GM23338 (cell line): ENCODE measurements at regions not wholly inside any gene's neighbourhood (a gene's known extent, or its start where the extent isn't known, plus 50 kb on each side); places are given as distances from the start of the nearest gene placed in this dataset.
A peak's percentile ranks its signal among the peaks of the same experiment; 100 is the strongest.

Source experiments
- ATAC-seq: fragments of 200-7000 bp; cut with Tn5 transposase; 3 replicates; pipeline ENCODE4 v1.9.1; 2020
- DNase-seq: peaks from one replicate; pipeline ENCODE4 v3.0.0-alpha.2; 2015; ENCODE audit warnings: low spot score
- H2AFZ ChIP-seq: fragments of 200-600 bp; sonication (generic); 2 replicates; pipeline ENCODE4 v1.8.0; 2016; ENCODE audit warnings: antibody characterized with exemption, mild to moderate bottlenecking, moderate library complexity
- H3F3A ChIP-seq: fragments of 200-600 bp; sonication (generic); replicated peaks from 2 replicates; pipeline ENCODE4 v1.8.0; 2017; ENCODE audit warnings: antibody characterized with exemption, mixed run types, low read depth
- H3K27ac ChIP-seq: fragments of 200-600 bp; sonication (generic); 2 replicates; pipeline ENCODE4 v1.6.1; 2016; ENCODE audit warnings: low read depth
- H3K27me3 ChIP-seq: fragments of 200-600 bp; sonication (generic); 2 replicates; pipeline ENCODE4 v1.8.0; 2016; ENCODE audit warnings: mild to moderate bottlenecking, mixed run types, moderate library complexity; ENCODE audit not compliant: insufficient read depth
- H3K36me3 ChIP-seq: fragments of 200-600 bp; sonication (generic); 2 replicates; pipeline ENCODE4 v1.8.0; 2016; ENCODE audit warnings: mild to moderate bottlenecking; ENCODE audit not compliant: insufficient read depth
- H3K4me1 ChIP-seq: fragments of 200-600 bp; sonication (generic); 2 replicates; pipeline ENCODE4 v1.8.0; 2016; ENCODE audit warnings: mild to moderate bottlenecking, moderate library complexity; ENCODE audit not compliant: insufficient read depth
- H3K4me2 ChIP-seq: fragments of 200-600 bp; sonication (generic); 2 replicates; pipeline ENCODE4 v1.7.1; 2017; ENCODE audit warnings: mixed run types
- H3K4me3 ChIP-seq: fragments of 200-600 bp; sonication (generic); 2 replicates; pipeline ENCODE4 v1.6.1; 2016; ENCODE audit warnings: mixed run types
- H3K79me2 ChIP-seq: fragments of 200-600 bp; sonication (generic); replicated peaks from 2 replicates; pipeline ENCODE4 v1.8.0; 2017; ENCODE audit warnings: mild to moderate bottlenecking; ENCODE audit not compliant: insufficient read depth
- H3K9me2 ChIP-seq: fragments of 200-600 bp; sonication (generic); 2 replicates; pipeline ENCODE4 v1.8.0; 2017; ENCODE audit not compliant: insufficient read depth
- H4K20me1 ChIP-seq: fragments of 200-600 bp; sonication (generic); replicated peaks from 2 replicates; pipeline ENCODE4 v1.8.0; 2017; ENCODE audit warnings: mild to moderate bottlenecking; ENCODE audit not compliant: insufficient read depth
- H3K27ac Mint-ChIP-seq: 2 replicates; pipeline ENCODE4 v1.8.0; 2020; ENCODE audit warnings: inconsistent platforms, mild to moderate bottlenecking, moderate library complexity, mixed read lengths
- H3K27me3 Mint-ChIP-seq: 3 replicates; pipeline ENCODE4 v1.8.0; 2022; ENCODE audit warnings: low read depth, mild to moderate bottlenecking, moderate library complexity, mixed read lengths, inconsistent platforms; ENCODE audit not compliant: insufficient read depth, poor library complexity
- H3K36me3 Mint-ChIP-seq: 3 replicates; pipeline ENCODE4 v1.8.0; 2021; ENCODE audit warnings: low read depth, mild to moderate bottlenecking, inconsistent platforms, moderate library complexity, mixed read lengths
- H3K4me1 Mint-ChIP-seq: 3 replicates; pipeline ENCODE4 v1.8.0; 2020; ENCODE audit warnings: mild to moderate bottlenecking, inconsistent platforms, mixed read lengths
- H3K4me3 Mint-ChIP-seq: 3 replicates; pipeline ENCODE4 v1.8.0; 2021; ENCODE audit warnings: moderate library complexity, mild to moderate bottlenecking, inconsistent platforms, mixed read lengths
- H3K9me3 Mint-ChIP-seq: 3 replicates; pipeline ENCODE4 v1.8.0; 2020; ENCODE audit warnings: moderate library complexity, mild to moderate bottlenecking, inconsistent platforms, mixed read lengths
- EZH2phosphoT487 ChIP-seq: fragments of 200-600 bp; sonication (generic); IDR thresholded peaks from one replicate; pipeline ENCODE4 v1.8.1; 2018; ENCODE audit warnings: antibody characterized with exemption; ENCODE audit not compliant: unreplicated experiment
- NANOG ChIP-seq: IDR thresholded peaks from 2 replicates; pipeline ENCODE4 v1.6.1; 2016; ENCODE audit warnings: antibody characterized with exemption, borderline replicate concordance
- TF ChIP-seq, protein P1 (sequence below), 2 experiments: fragments of 200-600 bp in 1 of 2; sonication (generic) in 1 of 2; conservative IDR thresholded peaks; 2 replicates each; pipeline versions ENCODE4 v1.5.1 to v1.6.1; 2016 to 2017; ENCODE audit warnings: antibody characterized with exemption in 2 of 2, low read depth in 2 of 2, mild to moderate bottlenecking in 2 of 2, moderate library complexity in 1 of 2
- TF ChIP-seq, protein P2 (sequence below): IDR thresholded peaks from 2 replicates; pipeline ENCODE4 v1.6.1; 2016; ENCODE audit warnings: antibody characterized with exemption

DNA sequence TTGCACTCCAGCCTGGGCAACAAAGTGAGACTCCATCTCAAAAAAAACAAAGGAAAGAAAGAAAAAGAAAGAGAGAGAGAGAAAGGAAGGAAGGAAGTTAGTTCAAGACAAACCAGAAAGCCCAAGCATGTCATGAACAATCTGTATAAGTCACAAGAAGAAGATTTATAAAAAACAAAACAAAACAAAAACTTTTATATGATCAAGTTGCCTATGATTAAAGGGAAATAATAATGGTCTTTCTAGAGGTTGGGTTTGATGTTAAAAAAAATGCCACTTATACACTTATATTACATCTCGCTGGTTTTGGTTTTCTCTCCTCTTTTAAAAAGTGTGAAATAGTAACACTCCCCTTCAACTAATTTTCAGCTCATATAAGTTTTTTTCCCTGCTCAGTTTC lies 146.2 kb upstream of the CARMIL1 start:
- H4K20me1 ChIP-seq, result no peaks in the 10 kb centered on the region
- Mint-ChIP-seq H3K27ac (no peak overlapping the region), H3K9me3 (peaks cover 52% of the 10 kb centered on the region), H3K36me3 (peaks cover 39% of the 10 kb centered on the region), H3K4me3 (no peak overlapping the region), H3K4me1 (peaks cover 19% of the 10 kb centered on the region), H3K27me3 (peaks cover 3% of the 10 kb centered on the region)
- TF ChIP-seq, protein P1, sequence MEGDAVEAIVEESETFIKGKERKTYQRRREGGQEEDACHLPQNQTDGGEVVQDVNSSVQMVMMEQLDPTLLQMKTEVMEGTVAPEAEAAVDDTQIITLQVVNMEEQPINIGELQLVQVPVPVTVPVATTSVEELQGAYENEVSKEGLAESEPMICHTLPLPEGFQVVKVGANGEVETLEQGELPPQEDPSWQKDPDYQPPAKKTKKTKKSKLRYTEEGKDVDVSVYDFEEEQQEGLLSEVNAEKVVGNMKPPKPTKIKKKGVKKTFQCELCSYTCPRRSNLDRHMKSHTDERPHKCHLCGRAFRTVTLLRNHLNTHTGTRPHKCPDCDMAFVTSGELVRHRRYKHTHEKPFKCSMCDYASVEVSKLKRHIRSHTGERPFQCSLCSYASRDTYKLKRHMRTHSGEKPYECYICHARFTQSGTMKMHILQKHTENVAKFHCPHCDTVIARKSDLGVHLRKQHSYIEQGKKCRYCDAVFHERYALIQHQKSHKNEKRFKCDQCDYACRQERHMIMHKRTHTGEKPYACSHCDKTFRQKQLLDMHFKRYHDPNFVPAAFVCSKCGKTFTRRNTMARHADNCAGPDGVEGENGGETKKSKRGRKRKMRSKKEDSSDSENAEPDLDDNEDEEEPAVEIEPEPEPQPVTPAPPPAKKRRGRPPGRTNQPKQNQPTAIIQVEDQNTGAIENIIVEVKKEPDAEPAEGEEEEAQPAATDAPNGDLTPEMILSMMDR (conservative IDR thresholded peaks at IDR 0.05; ENCODE audit: low read depth in 2 of 2), result no peak
- peaks cover 25% of the 10 kb centered on the region for H3K4me1 ChIP-seq
- H3K4me3 ChIP-seq, result no peak overlapping the region
- H3K36me3 ChIP-seq, result peaks cover 23% of the 10 kb centered on the region; the same call in 1 of the 2 replicates
- no peaks in the 10 kb centered on the region for H3K27me3 ChIP-seq
- ATAC-seq (no peak), DNase-seq (peak; percentile 45)
- H3K9me2 ChIP-seq, result no peaks in the 10 kb centered on the region; the same call in 1 of the 2 replicates
- H3K27ac ChIP-seq, result no peak overlapping the region
- no peaks in the 10 kb centered on the region for H3F3A ChIP-seq
- H3K79me2 ChIP-seq, result no peaks in the 10 kb centered on the region
- H3K4me2 ChIP-seq, result no peak overlapping the region
- H2AFZ ChIP-seq, result no peak overlapping the region

DNA sequence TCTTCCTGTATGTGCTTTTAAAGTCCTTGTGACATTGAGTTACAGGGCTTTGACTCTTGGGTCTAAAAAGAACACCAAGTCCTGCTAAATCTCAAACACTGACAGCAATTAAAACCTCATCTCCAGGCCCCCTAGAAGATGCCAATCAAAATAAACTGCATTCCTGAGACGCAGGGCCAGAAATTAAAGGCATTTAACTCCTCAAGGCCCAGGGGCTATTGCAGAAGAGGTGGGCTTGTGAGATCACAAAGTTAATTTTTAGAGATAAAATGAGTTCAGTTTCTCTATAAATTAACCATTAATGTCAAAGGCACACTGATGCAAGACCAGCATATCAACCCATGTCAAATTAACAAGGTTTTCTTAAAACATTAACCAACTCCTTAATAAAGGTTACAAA lies 145.6 kb upstream of the CARMIL1 start:
- no peak overlapping the region for H3K27ac Mint-ChIP-seq

DNA sequence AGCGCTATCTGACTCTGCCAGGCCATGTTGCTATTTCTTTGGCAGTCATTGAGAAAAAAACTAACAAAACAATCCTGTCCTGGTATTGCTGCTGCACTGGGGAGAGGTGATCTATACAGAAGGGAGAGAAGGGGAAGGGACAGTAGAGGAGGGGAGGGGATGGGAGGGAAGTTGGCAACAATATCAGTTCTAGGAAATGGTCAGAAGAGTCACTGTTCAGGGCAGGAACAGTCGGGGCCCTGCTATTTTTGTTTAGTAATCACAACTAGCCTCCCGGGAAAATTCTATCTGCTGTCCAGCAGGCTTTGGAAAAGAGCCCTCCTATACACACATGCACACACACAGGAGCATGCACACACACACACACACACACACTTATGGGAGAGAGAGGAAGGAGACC lies 142.3 kb upstream of the CARMIL1 start:
- peaks cover 38% of the 10 kb centered on the region for H3K9me3 Mint-ChIP-seq
- no peak for TF ChIP-seq NANOG
- TF ChIP-seq, protein P1 (conservative IDR thresholded peaks at IDR 0.05; ENCODE audit: low read depth in 2 of 2), result no peak
- no peak for TF ChIP-seq EZH2phosphoT487
- TF ChIP-seq, protein P2, sequence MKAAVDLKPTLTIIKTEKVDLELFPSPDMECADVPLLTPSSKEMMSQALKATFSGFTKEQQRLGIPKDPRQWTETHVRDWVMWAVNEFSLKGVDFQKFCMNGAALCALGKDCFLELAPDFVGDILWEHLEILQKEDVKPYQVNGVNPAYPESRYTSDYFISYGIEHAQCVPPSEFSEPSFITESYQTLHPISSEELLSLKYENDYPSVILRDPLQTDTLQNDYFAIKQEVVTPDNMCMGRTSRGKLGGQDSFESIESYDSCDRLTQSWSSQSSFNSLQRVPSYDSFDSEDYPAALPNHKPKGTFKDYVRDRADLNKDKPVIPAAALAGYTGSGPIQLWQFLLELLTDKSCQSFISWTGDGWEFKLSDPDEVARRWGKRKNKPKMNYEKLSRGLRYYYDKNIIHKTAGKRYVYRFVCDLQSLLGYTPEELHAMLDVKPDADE, result no peak

More for the DNA sequence above, 145.6 kb upstream of the CARMIL1 start:
- peaks cover 23% of the 10 kb centered on the region for H3K4me1 ChIP-seq
- peaks cover 23% of the 10 kb centered on the region; the same call in 1 of the 2 replicates for H3K36me3 ChIP-seq
- H3K27ac ChIP-seq, result no peak overlapping the region
- Mint-ChIP-seq H3K36me3 (peaks cover 39% of the 10 kb centered on the region), H3K9me3 (peaks cover 52% of the 10 kb centered on the region), H3K4me3 (no peak overlapping the region), H3K27me3 (peaks cover 5% of the 10 kb centered on the region), H3K4me1 (peaks cover 16% of the 10 kb centered on the region)
- H3K27me3 ChIP-seq, result no peaks in the 10 kb centered on the region
- no peak overlapping the region for H3K4me2 ChIP-seq
- H3K9me2 ChIP-seq, result no peaks in the 10 kb centered on the region; the same call in 1 of the 2 replicates
- no peaks in the 10 kb centered on the region for H4K20me1 ChIP-seq
- ATAC-seq (no peak), DNase-seq (no peak)
- H2AFZ ChIP-seq, result no peak overlapping the region
- no peaks in the 10 kb centered on the region for H3K79me2 ChIP-seq
- TF ChIP-seq NANOG, result no peak
- no peaks in the 10 kb centered on the region for H3F3A ChIP-seq
- H3K4me3 ChIP-seq, result no peak overlapping the region

More for the DNA sequence above, 142.3 kb upstream of the CARMIL1 start:
- Histone ChIP-seq H2AFZ (no peak overlapping the region), H3K27me3 (no peaks in the 10 kb centered on the region), H4K20me1 (no peaks in the 10 kb centered on the region), H3K79me2 (no peaks in the 10 kb centered on the region), H3K27ac (no peak overlapping the region), H3K4me2 (no peak overlapping the region), H3F3A (no peaks in the 10 kb centered on the region), H3K4me1 (no peaks in the 10 kb centered on the region), H3K4me3 (no peak overlapping the region), H3K36me3 (peaks cover 23% of the 10 kb centered on the region; the same call in 1 of the 2 replicates), H3K9me2 (peaks cover 4% of the 10 kb centered on the region; the same call in 1 of the 2 replicates)
- Mint-ChIP-seq H3K36me3 (peaks cover 18% of the 10 kb centered on the region), H3K4me1 (no peaks in the 10 kb centered on the region), H3K4me3 (no peak overlapping the region), H3K27ac (no peak overlapping the region), H3K27me3 (peaks cover 2% of the 10 kb centered on the region)
- ATAC-seq (no peak), DNase-seq (no peak)
